ENCODE measurements at regions not wholly inside any gene's neighbourhood (a gene's known extent, or its start where the extent isn't known, plus 50 kb on each side); places are given as distances from the start of the nearest gene placed in this dataset.
"Not testable (repeated sequence)": the region's sequence is repeated elsewhere in the genome, so short reads cannot be mapped to it uniquely, and the experiment has no call there.

DNA sequence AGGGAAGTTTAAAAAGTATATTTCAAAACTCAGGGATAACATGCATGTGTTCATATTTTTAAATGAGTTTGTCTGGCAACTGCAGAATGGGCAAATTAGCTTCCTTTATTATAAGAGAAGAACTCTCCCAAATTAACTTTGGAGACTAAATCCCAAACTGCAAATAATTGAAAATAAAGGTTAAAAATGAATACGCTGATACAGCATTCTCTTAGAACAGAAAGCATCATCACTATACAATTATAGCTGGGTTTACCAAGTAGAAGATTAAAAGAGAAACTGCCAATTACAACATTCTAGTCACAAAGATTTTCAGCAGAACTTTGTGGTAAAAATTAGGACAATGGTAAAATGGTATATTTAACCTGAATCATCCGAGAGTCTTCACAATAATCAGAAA is 73.3 kb downstream of the OLFM4 start:
- H3K27ac ChIP-seq (ENCODE audit: low read depth, low read length), result no peak overlapping the region
- no peaks in the 10 kb centered on the region for H3K9me3 ChIP-seq (ENCODE audit: control insufficient read depth, insufficient read depth, low read depth, low read length)
- no peaks in the 10 kb centered on the region for H3K4me1 ChIP-seq (ENCODE audit: control insufficient read depth, insufficient read depth, low read length)
- no peak overlapping the region for H3K9ac ChIP-seq (ENCODE audit: low read length)
- H3K4me3 ChIP-seq (ENCODE audit: low read depth, low read length), result no peak overlapping the region
- no peaks in the 10 kb centered on the region for H3K36me3 ChIP-seq (ENCODE audit: control insufficient read depth, insufficient read depth, low read length)
- no peaks in the 10 kb centered on the region for H3K27me3 ChIP-seq (ENCODE audit: control insufficient read depth, insufficient read depth, low read length)

DNA sequence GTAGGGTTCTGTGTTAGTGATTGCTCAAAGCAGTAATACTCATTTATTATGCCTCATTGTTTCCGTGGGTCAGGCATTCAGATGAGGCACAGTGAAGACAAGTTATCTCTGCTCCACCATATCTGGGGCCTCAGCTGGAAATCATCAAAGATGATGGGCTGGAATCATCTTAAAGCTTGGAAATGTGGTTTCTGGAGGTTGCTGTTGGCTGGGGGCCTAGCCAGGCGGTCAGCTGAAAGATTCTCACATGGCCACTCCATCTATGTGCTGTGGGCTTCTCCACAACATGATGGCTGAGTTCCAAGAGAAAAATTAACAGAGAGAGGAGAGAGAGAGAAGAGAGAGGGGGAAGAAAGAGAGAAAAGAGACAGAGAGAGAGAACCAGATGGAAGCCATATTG is 75.5 kb downstream of the OLFM4 start:
- Histone ChIP-seq H3K9me3 (ENCODE audit: control insufficient read depth, insufficient read depth, low read depth, low read length) (no peaks in the 10 kb centered on the region), H3K27ac (ENCODE audit: low read depth, low read length) (no peak overlapping the region), H3K27me3 (ENCODE audit: control insufficient read depth, insufficient read depth, low read length) (no peaks in the 10 kb centered on the region), H3K4me3 (ENCODE audit: low read depth, low read length) (no peak overlapping the region), H3K4me1 (ENCODE audit: control insufficient read depth, insufficient read depth, low read length) (no peaks in the 10 kb centered on the region), H3K9ac (ENCODE audit: low read length) (no peak overlapping the region), H3K36me3 (ENCODE audit: control insufficient read depth, insufficient read depth, low read length) (no peaks in the 10 kb centered on the region)

DNA sequence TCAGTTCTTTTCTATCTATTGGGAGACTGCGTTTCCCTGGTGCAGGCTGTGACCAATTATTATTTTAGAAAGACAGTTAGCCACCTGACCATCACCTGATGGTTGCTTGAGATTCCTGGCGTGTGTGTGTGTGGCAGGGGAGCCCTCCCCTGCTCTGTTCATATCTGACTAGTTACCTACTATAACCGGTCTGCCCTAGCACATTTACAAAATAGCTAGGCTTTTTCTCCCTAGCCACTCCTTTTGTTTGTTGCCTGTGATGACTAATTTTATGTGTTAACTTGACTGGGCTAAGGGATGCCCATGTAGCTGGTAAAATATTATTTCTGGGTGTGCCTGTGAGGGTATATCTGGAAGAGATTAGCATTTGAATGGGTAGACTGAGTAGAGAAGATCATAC is 76.9 kb downstream of the OLFM4 start:
- Histone ChIP-seq H3K9ac (ENCODE audit: low read length) (no peak overlapping the region), H3K4me3 (ENCODE audit: low read depth, low read length) (no peak overlapping the region), H3K9me3 (ENCODE audit: control insufficient read depth, insufficient read depth, low read depth, low read length) (no peaks in the 10 kb centered on the region), H3K4me1 (ENCODE audit: control insufficient read depth, insufficient read depth, low read length) (no peaks in the 10 kb centered on the region), H3K36me3 (ENCODE audit: control insufficient read depth, insufficient read depth, low read length) (no peaks in the 10 kb centered on the region), H3K27me3 (ENCODE audit: control insufficient read depth, insufficient read depth, low read length) (no peaks in the 10 kb centered on the region), H3K27ac (ENCODE audit: low read depth, low read length) (no peak overlapping the region)

DNA sequence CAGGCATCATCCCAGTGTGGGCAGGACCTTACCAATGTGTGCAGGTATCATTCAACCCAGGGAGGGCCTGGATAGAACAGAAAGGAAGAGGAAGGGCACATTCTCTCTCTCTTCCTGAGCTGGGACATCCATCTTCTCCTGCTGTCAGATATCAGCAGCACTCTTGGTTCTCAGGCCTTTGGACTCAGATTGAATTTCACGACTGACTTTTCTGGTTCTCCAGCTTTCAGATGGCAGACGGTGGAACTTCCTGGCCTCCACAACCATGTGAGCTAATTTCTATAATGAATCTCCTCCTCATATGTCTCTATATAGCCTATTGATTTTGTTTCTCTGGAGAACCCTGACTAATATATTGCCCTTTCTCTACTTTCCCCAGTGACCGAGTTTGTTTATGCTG is 77.3 kb downstream of the OLFM4 start:
- H3K9me3 ChIP-seq (ENCODE audit: control insufficient read depth, insufficient read depth, low read depth, low read length), result no peaks in the 10 kb centered on the region
- H3K27ac ChIP-seq (ENCODE audit: low read depth, low read length), result no peak overlapping the region
- no peaks in the 10 kb centered on the region for H3K36me3 ChIP-seq (ENCODE audit: control insufficient read depth, insufficient read depth, low read length)
- no peak overlapping the region for H3K4me3 ChIP-seq (ENCODE audit: low read depth, low read length)
- no peaks in the 10 kb centered on the region for H3K4me1 ChIP-seq (ENCODE audit: control insufficient read depth, insufficient read depth, low read length)
- no peak overlapping the region for H3K9ac ChIP-seq (ENCODE audit: low read length)
- H3K27me3 ChIP-seq (ENCODE audit: control insufficient read depth, insufficient read depth, low read length), result no peaks in the 10 kb centered on the region

DNA sequence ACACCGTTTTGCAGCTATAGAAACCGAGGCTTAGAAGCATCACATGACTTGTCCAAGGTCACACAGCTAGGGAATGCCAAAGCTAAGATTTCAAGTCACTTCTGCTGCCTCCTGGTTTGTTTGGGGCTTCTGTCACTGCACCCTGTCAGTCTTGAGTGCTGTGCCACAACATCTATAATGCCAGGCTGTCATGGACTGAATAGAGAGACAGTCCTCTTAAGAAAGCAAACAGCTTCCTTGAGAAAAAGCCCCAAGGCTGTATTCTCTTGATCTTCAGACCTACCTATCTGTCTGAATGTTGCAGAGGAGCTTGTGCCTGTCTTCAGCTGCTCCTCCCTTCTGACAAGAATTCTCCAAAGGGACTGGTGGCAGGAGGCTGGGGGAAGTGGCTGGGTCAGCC is 81.6 kb downstream of the OLFM4 start:
- H3K4me1 ChIP-seq (ENCODE audit: control insufficient read depth, insufficient read depth, low read length), result no peaks in the 10 kb centered on the region
- no peaks in the 10 kb centered on the region for H3K36me3 ChIP-seq (ENCODE audit: control insufficient read depth, insufficient read depth, low read length)
- H3K27ac ChIP-seq (ENCODE audit: low read depth, low read length), result no peak overlapping the region
- H3K9me3 ChIP-seq (ENCODE audit: control insufficient read depth, insufficient read depth, low read depth, low read length), result no peaks in the 10 kb centered on the region
- no peaks in the 10 kb centered on the region for H3K27me3 ChIP-seq (ENCODE audit: control insufficient read depth, insufficient read depth, low read length)
- H3K9ac ChIP-seq (ENCODE audit: low read length), result no peak overlapping the region
- H3K4me3 ChIP-seq (ENCODE audit: low read depth, low read length), result no peak overlapping the region

DNA sequence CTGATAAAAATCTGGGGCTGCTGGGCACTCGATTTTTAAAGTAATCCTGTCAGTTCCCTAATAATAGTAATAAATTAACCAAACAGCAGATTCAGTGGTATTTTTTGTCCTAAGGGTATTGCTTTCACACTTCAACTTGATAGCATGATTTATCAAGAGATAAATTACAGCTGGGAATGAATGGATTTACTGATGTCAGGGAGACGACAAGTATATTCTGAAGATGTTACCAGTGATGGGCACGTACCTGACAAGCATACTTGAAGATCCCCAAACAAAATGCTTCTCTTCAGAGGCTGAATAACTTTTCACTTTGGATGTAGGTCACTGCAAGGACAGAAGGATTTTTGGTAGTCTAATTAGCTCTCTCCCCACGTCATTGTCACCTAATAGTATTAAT is 82.0 kb downstream of the OLFM4 start:
- no peak overlapping the region for H3K9ac ChIP-seq (ENCODE audit: low read length)

DNA sequence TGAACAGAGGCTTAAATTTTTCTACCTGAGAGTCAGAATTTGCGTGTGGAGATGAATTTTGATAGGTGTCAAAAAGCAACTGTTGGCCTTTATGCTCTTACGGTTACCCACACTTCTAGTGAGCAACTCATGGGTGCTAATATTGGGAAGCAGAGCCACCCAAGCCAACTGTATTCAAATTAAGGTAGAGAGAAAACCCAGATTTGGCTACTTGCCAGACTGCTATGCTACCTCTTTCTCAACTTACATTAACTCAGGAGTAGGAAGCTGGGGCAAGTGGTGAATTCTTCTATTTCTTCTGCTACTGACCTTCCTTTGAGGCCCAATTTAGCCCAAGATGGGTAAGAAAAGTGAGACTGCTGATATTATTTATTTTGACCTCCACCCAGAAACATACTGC is 83.9 kb downstream of the OLFM4 start:
- H3K4me3 ChIP-seq (ENCODE audit: low read depth, low read length), result no peak overlapping the region
- no peaks in the 10 kb centered on the region for H3K4me1 ChIP-seq (ENCODE audit: control insufficient read depth, insufficient read depth, low read length)

More for the DNA sequence above, 82.0 kb downstream of the OLFM4 start:
- no peak overlapping the region for H3K4me3 ChIP-seq (ENCODE audit: low read depth, low read length)
- no peaks in the 10 kb centered on the region for H3K36me3 ChIP-seq (ENCODE audit: control insufficient read depth, insufficient read depth, low read length)
- H3K9me3 ChIP-seq (ENCODE audit: control insufficient read depth, insufficient read depth, low read depth, low read length), result no peaks in the 10 kb centered on the region
- no peaks in the 10 kb centered on the region for H3K4me1 ChIP-seq (ENCODE audit: control insufficient read depth, insufficient read depth, low read length)
- H3K27me3 ChIP-seq (ENCODE audit: control insufficient read depth, insufficient read depth, low read length), result no peaks in the 10 kb centered on the region
- H3K27ac ChIP-seq (ENCODE audit: low read depth, low read length), result no peak overlapping the region

DNA sequence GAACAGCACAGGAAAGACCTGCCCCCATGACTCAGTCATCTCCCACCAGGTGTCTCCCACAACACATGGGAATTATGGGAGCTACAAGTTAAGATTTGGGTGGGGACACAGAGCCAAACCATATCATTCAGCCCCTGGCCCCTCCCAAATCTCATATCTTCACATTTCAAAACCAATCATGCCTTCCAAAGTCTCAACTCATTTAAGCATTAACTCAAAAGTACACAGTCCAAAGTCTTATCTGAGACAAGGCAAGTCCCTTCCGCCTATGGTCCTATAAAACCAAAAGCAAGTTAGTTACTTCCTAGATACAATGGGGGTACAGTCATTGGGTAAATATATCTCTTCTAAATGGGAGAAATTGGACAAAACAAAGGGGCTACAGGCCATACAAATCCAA is 88.4 kb downstream of the OLFM4 start:
- peaks cover 17% of the 10 kb centered on the region for H3K4me1 ChIP-seq (ENCODE audit: control insufficient read depth, insufficient read depth, low read length)
- not testable (repeated sequence) for H3K9me3 ChIP-seq (ENCODE audit: control insufficient read depth, insufficient read depth, low read depth, low read length); H3K27me3 ChIP-seq (ENCODE audit: control insufficient read depth, insufficient read depth, low read length); H3K36me3 ChIP-seq (ENCODE audit: control insufficient read depth, insufficient read depth, low read length); H3K27ac ChIP-seq (ENCODE audit: low read depth, low read length); H3K9ac ChIP-seq (ENCODE audit: low read length); H3K4me3 ChIP-seq (ENCODE audit: low read depth, low read length)

More for the DNA sequence above, 83.9 kb downstream of the OLFM4 start:
- H3K9ac ChIP-seq (ENCODE audit: low read length), result no peak overlapping the region
- no peak overlapping the region for H3K27ac ChIP-seq (ENCODE audit: low read depth, low read length)
- no peaks in the 10 kb centered on the region for H3K27me3 ChIP-seq (ENCODE audit: control insufficient read depth, insufficient read depth, low read length)
- no peaks in the 10 kb centered on the region for H3K36me3 ChIP-seq (ENCODE audit: control insufficient read depth, insufficient read depth, low read length)
- peaks cover 4% of the 10 kb centered on the region; the same call in 1 of the 2 replicates for H3K9me3 ChIP-seq (ENCODE audit: control insufficient read depth, insufficient read depth, low read depth, low read length)

DNA sequence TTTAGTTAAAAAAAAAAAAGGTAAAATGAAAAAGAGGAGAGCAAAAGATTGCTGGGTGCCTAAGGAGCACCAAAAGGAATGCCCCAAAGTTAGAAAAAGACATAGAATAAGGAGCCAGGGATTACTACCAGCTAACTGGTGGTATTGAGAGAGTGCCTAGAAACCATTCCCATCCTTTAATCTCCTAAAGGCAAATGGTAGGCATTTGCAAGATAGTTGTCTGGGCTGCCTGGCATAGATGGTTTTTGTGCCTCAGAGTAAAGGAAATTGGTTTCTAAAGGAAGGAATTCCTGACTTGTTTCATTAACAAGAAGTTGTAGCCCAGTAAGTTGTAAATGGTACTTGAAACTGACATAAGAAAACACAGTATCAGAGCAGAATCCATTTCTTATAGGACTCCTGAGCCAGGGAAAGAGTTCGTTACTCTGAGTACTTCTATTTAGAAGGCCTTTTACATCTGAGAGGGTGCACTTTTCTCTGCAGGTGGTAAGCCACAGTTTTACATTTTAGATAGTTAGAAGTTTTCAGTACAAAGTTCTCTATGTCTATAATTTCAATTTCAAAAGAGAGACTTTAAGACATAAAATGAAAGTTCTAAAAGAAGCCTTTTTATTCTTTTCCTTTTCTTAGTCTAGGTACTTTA is 92.6 kb downstream of the OLFM4 start:
- Histone ChIP-seq H3K27me3 (ENCODE audit: control insufficient read depth, insufficient read depth, low read length) (no peaks in the 10 kb centered on the region), H3K36me3 (ENCODE audit: control insufficient read depth, insufficient read depth, low read length) (no peaks in the 10 kb centered on the region), H3K4me3 (ENCODE audit: low read depth, low read length) (no peak overlapping the region), H3K9ac (ENCODE audit: low read length) (no peak overlapping the region), H3K27ac (ENCODE audit: low read depth, low read length) (no peak overlapping the region), H3K9me3 (ENCODE audit: control insufficient read depth, insufficient read depth, low read depth, low read length) (peaks cover 8% of the 10 kb centered on the region; the same call in 1 of the 2 replicates), H3K4me1 (ENCODE audit: control insufficient read depth, insufficient read depth, low read length) (peaks cover 18% of the 10 kb centered on the region)

DNA sequence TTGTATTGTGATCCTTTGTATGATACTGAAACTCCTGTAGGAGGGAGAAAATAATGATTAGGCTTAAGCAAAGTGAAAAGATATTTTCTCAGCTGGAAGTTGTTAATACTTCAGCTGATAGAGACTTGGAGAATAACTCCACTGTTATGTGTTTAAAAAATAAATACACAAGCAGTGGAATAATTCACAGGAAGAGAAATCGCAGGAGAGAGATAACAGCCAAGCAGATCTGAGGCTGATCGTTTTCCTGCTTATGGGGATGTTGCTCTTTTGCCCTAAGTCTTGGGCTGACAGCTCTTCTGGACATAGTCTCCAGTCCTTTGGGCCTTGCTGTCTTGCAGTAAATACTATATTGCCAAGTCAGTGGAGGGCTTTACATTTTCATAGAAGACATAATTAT is 93.3 kb downstream of the OLFM4 start:
- Histone ChIP-seq H3K9me3 (ENCODE audit: control insufficient read depth, insufficient read depth, low read depth, low read length) (peaks cover 8% of the 10 kb centered on the region; the same call in 1 of the 2 replicates), H3K27me3 (ENCODE audit: control insufficient read depth, insufficient read depth, low read length) (no peaks in the 10 kb centered on the region), H3K27ac (ENCODE audit: low read depth, low read length) (no peak overlapping the region), H3K36me3 (ENCODE audit: control insufficient read depth, insufficient read depth, low read length) (no peaks in the 10 kb centered on the region), H3K4me1 (ENCODE audit: control insufficient read depth, insufficient read depth, low read length) (peaks cover 18% of the 10 kb centered on the region), H3K4me3 (ENCODE audit: low read depth, low read length) (no peak overlapping the region), H3K9ac (ENCODE audit: low read length) (no peak overlapping the region)

DNA sequence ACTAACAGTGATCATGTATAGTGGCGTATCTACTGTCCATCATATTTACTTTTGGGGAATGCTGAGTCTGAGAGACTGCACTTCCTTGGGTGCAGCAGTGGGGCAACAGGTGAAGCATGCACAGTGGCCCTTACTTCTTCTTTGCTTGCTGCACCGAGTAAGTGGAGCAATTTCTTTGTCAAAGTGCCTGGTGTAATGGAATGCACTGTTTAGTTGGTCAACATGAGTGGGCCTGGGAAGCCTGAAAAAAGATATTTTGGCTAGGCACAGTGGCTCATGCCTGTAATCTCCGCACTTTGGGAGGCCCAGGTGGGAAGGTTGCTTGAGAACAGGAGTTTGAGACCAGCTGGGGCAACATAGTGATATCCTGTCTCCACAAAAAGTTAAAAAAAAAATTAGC is 94.9 kb downstream of the OLFM4 start:
- H3K9ac ChIP-seq (ENCODE audit: low read length), result no peak overlapping the region
- peaks cover 1% of the 10 kb centered on the region; the same call in 1 of the 2 replicates for H3K9me3 ChIP-seq (ENCODE audit: control insufficient read depth, insufficient read depth, low read depth, low read length)
- H3K27me3 ChIP-seq (ENCODE audit: control insufficient read depth, insufficient read depth, low read length), result no peaks in the 10 kb centered on the region
- no peaks in the 10 kb centered on the region for H3K36me3 ChIP-seq (ENCODE audit: control insufficient read depth, insufficient read depth, low read length)
- peaks cover 18% of the 10 kb centered on the region for H3K4me1 ChIP-seq (ENCODE audit: control insufficient read depth, insufficient read depth, low read length)
- H3K27ac ChIP-seq (ENCODE audit: low read depth, low read length), result no peak overlapping the region
- H3K4me3 ChIP-seq (ENCODE audit: low read depth, low read length), result no peak overlapping the region

DNA sequence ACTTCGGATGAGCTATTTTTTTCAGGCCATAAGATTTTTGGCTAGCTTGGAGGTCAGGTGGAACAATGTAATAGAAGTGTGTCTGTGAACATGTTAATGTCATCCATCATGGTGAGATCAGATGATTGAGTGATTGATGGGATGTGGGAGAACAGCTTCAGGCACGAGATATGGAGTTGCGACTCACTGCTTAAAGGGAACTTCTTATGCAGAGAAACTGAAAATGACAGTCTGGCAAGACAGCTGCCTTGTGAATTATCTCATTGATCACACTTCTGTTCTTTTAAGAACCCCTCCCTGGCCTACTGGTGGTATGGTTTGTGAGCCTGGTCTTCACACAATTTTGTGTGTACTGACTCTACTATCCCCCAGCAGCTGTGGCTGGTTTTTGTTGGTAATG is 96.0 kb downstream of the OLFM4 start:
- no peak overlapping the region for H3K27ac ChIP-seq (ENCODE audit: low read depth, low read length)
- no peaks in the 10 kb centered on the region for H3K27me3 ChIP-seq (ENCODE audit: control insufficient read depth, insufficient read depth, low read length)
- no peaks in the 10 kb centered on the region for H3K36me3 ChIP-seq (ENCODE audit: control insufficient read depth, insufficient read depth, low read length)
- H3K4me1 ChIP-seq (ENCODE audit: control insufficient read depth, insufficient read depth, low read length), result peaks cover 18% of the 10 kb centered on the region
- no peak overlapping the region for H3K9ac ChIP-seq (ENCODE audit: low read length)
- H3K4me3 ChIP-seq (ENCODE audit: low read depth, low read length), result no peak overlapping the region
- no peaks in the 10 kb centered on the region for H3K9me3 ChIP-seq (ENCODE audit: control insufficient read depth, insufficient read depth, low read depth, low read length)

Data from HUES6 (cell line).